ENCODE measurements at regions not wholly inside any gene's neighbourhood (a gene's known extent, or its start where the extent isn't known, plus 50 kb on each side); places are given as distances from the start of the nearest gene placed in this dataset.

- no peak overlapping the region for H2AFZ ChIP-seq (ENCODE audit: low read length)
- H3K9me3 ChIP-seq (ENCODE audit: insufficient read depth in 2 of 2, low read depth in 1 of 2, low read length in 1 of 2), result no peaks in the 10 kb centered on the region
- no peak overlapping the region for H3K4me3 ChIP-seq (ENCODE audit: extremely low read depth in 1 of 4, insufficient read depth in 2 of 4, low read depth in 3 of 4, low read length in 4 of 4)
- peaks cover 3 to 8% (median 5%) of the 10 kb centered on the region in 4 experiments; a peak in 4 of 7 replicates for H3K4me1 ChIP-seq (replicated peaks in 1 of 4; ENCODE audit: control insufficient read depth in 3 of 4, insufficient read depth in 4 of 4, low read length in 3 of 4)
- no peak overlapping the region for H3K56ac ChIP-seq (replicated peaks; ENCODE audit: insufficient read length, low read depth, low read length)
- CTCF ChIA-PET (ENCODE audit: partially characterized antibody), result interaction anchor here (0.6 to 1.9 kb wide), 4 partner anchors 10 to 233 kb away, joined by 3 to 5 read pairs (median 3); no protein-coding TSS in a partner anchor
- H3K4me2 ChIP-seq (ENCODE audit: insufficient read depth in 1 of 2, low read depth in 2 of 2, low read length in 2 of 2), result no peak overlapping the region
- H3K23me2 ChIP-seq (ENCODE audit: low read depth, low read length), result no peaks in the 10 kb centered on the region
- no peaks in the 10 kb centered on the region for H4K20me1 ChIP-seq (replicated peaks in 1 of 2; ENCODE audit: control insufficient read depth in 1 of 2, insufficient read depth in 2 of 2, low read length in 2 of 2)
- POLR2A ChIA-PET (ENCODE audit: partially characterized antibody), result no interaction called here
- H3K27me3 ChIP-seq (replicated peaks in 1 of 4; ENCODE audit: control insufficient read depth in 3 of 4, extremely low read depth in 1 of 4, insufficient read depth in 3 of 4, low read length in 3 of 4), result no peaks in the 10 kb centered on the region
- H2BK15ac ChIP-seq (ENCODE audit: low read length), result no peak overlapping the region
- no peak for DNase-seq (ENCODE audit: low read depth in 1 of 2, low spot score in 2 of 2)
- H3K4ac ChIP-seq (replicated peaks; ENCODE audit: insufficient read length, low read depth, low read length), result no peak overlapping the region
- H3K27ac ChIP-seq (ENCODE audit: low read depth, low read length), result no peak overlapping the region
- no peaks in the 10 kb centered on the region for H3K36me3 ChIP-seq (ENCODE audit: control insufficient read depth in 2 of 4, insufficient read depth in 4 of 4, low read length in 3 of 4)
- no peak overlapping the region for H2AK5ac ChIP-seq (ENCODE audit: low read depth, low read length)
- H3K23ac ChIP-seq (ENCODE audit: insufficient read length), result no peak overlapping the region
- H3K14ac ChIP-seq (ENCODE audit: insufficient read length), result no peak overlapping the region
- H4K8ac ChIP-seq (ENCODE audit: extremely low read depth, insufficient read depth, low read length), result no peak overlapping the region
- H2BK120ac ChIP-seq (replicated peaks; ENCODE audit: low read depth, low read length), result no peak overlapping the region
- H3K9ac ChIP-seq (replicated peaks in 1 of 4; ENCODE audit: extremely low read depth in 1 of 4, low read depth in 3 of 4, low read length in 3 of 4), result no peak overlapping the region
- H2BK5ac ChIP-seq (ENCODE audit: low read depth, low read length), result no peak overlapping the region
- 90% methylated on average over 35 of the region's 36 CpGs; no CpG with 5 or more reads in 1 of the 2 experiments for WGBS, 2 experiments (ENCODE audit: extremely low coverage in 1 of 2, insufficient coverage in 1 of 2, insufficient read length in 1 of 2, insufficient replicate concordance in 2 of 2, low coverage in 1 of 2, low lambda C conversion rate in 2 of 2, missing lambda C conversion rate in 1 of 2)
- no peak overlapping the region for H4K91ac ChIP-seq (replicated peaks; ENCODE audit: insufficient read length, low read length)
- H3K18ac ChIP-seq (ENCODE audit: extremely low read depth, low read length), result no peak overlapping the region
- FAIRE-seq, result no peak
- no peak overlapping the region for H2BK12ac ChIP-seq (ENCODE audit: low read depth, low read length)
- no peaks in the 10 kb centered on the region for H3K79me1 ChIP-seq (ENCODE audit: low read depth, low read length)
- H4K5ac ChIP-seq (ENCODE audit: insufficient read length, low read depth, low read length), result no peak overlapping the region
- no peaks in the 10 kb centered on the region for H3K79me2 ChIP-seq (ENCODE audit: control insufficient read depth in 1 of 2, insufficient read depth in 2 of 2, low read length in 2 of 2)
- no peak overlapping the region for H2BK20ac ChIP-seq (ENCODE audit: low read length)
- TF ChIP-seq KDM5A (IDR thresholded peaks at IDR 0.05; ENCODE audit: low read length), result no peak
- no peak for TF ChIP-seq POLR2A (IDR thresholded peaks at IDR 0.05; ENCODE audit: control extremely low read depth in 1 of 2, low read depth in 2 of 2, low read length in 2 of 2)
- TF ChIP-seq SIX5 (IDR thresholded peaks at IDR 0.05; ENCODE audit: low read depth, low read length), result no peak
- TF ChIP-seq, protein P1, sequence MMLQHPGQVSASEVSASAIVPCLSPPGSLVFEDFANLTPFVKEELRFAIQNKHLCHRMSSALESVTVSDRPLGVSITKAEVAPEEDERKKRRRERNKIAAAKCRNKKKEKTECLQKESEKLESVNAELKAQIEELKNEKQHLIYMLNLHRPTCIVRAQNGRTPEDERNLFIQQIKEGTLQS (IDR thresholded peaks at IDR 0.05; ENCODE audit: insufficient read depth, low read depth, low read length), result no peak
Observed at GRCh38 chr9:134547161-134548100, 94.2 kb upstream of the COL5A1 start.
